H9 (cell line): ENCODE measurements at regions not wholly inside any gene's neighbourhood (a gene's known extent, or its start where the extent isn't known, plus 50 kb on each side); places are given as distances from the start of the nearest gene placed in this dataset.

Source experiments
- DNase-seq: peaks from one replicate; pipeline ENCODE4 v3.0.0-alpha.2; 2017
- H2AFZ ChIP-seq: one replicate; pipeline ENCODE4 v1.6.1; 2013; ENCODE audit warnings: mild to moderate bottlenecking, low read length, control low read depth, moderate library complexity
- H2AK5ac ChIP-seq: 2 replicates; pipeline ENCODE4 v1.6.1; 2013; ENCODE audit warnings: low read length, control low read depth, mixed read lengths; ENCODE audit not compliant: insufficient read length
- H2BK120ac ChIP-seq: one replicate; pipeline ENCODE4 v1.6.1; 2013; ENCODE audit warnings: low read depth, mild to moderate bottlenecking, low read length, control low read depth, inconsistent platforms; ENCODE audit not compliant: poor library complexity, severe bottlenecking
- H2BK12ac ChIP-seq: 2 replicates; pipeline ENCODE4 v1.6.1; 2013; ENCODE audit warnings: low read length, control low read depth, mixed read lengths, low read depth; ENCODE audit not compliant: insufficient read length
- H2BK15ac ChIP-seq: 2 replicates; pipeline ENCODE4 v1.6.1; 2013; ENCODE audit warnings: low read depth, low read length, control low read depth
- H2BK20ac ChIP-seq: one replicate; pipeline ENCODE4 v1.6.1; 2013; ENCODE audit warnings: low read depth, mild to moderate bottlenecking, low read length, control low read depth, inconsistent platforms; ENCODE audit not compliant: poor library complexity, severe bottlenecking
- H2BK5ac ChIP-seq: 2 replicates; pipeline ENCODE4 v1.6.1; 2013; ENCODE audit warnings: low read length, control low read depth, mixed read lengths; ENCODE audit not compliant: insufficient read length
- H3K14ac ChIP-seq: 2 replicates; pipeline ENCODE4 v1.6.1; 2013; ENCODE audit warnings: low read length, control low read depth; ENCODE audit not compliant: insufficient read depth
- H3K18ac ChIP-seq: 2 replicates; pipeline ENCODE4 v1.6.1; 2013; ENCODE audit warnings: low read depth, mild to moderate bottlenecking, mixed read lengths, low read length, control low read depth; ENCODE audit not compliant: insufficient read length
- H3K23ac ChIP-seq: 2 replicates; pipeline ENCODE4 v1.6.1; 2013; ENCODE audit warnings: low read length, control low read depth, mixed read lengths, low read depth; ENCODE audit not compliant: insufficient read length
- H3K23me2 ChIP-seq: 2 replicates; pipeline ENCODE4 v1.6.1; 2013; ENCODE audit warnings: low read depth, mild to moderate bottlenecking, mixed read lengths, low read length, control low read depth; ENCODE audit not compliant: insufficient read length, poor library complexity, severe bottlenecking
- H3K27ac ChIP-seq: 2 replicates; pipeline ENCODE4 v1.5.1; 2013; ENCODE audit warnings: low read length, control low read depth, mixed read lengths, low read depth; ENCODE audit not compliant: insufficient read length
- H3K27me3 ChIP-seq: 2 replicates; pipeline ENCODE4 v1.6.1; 2013; ENCODE audit warnings: low read length, control low read depth, inconsistent platforms; ENCODE audit not compliant: insufficient read depth
- H3K4ac ChIP-seq: 2 replicates; pipeline ENCODE4 v1.6.1; 2013; ENCODE audit warnings: low read depth, mild to moderate bottlenecking, control low read depth, inconsistent platforms, low read length, moderate library complexity
- H3K4me1 ChIP-seq: 2 replicates; pipeline ENCODE4 v1.6.1; 2013; ENCODE audit warnings: low read length, control low read depth, inconsistent platforms; ENCODE audit not compliant: insufficient read depth
- H3K4me2 ChIP-seq: 2 replicates; pipeline ENCODE4 v1.6.1; 2013; ENCODE audit warnings: low read length, control low read depth, mixed read lengths; ENCODE audit not compliant: insufficient read length, insufficient read depth
- H3K56ac ChIP-seq: 2 replicates; pipeline ENCODE4 v1.6.1; 2013; ENCODE audit warnings: low read depth, mild to moderate bottlenecking, mixed read lengths, low read length, control low read depth; ENCODE audit not compliant: insufficient read length
- H3K79me1 ChIP-seq: 2 replicates; pipeline ENCODE4 v1.6.1; 2013; ENCODE audit warnings: low read depth, mild to moderate bottlenecking, moderate library complexity, low read length, control low read depth, inconsistent platforms; ENCODE audit not compliant: insufficient read depth, poor library complexity, severe bottlenecking
- H3K79me2 ChIP-seq: 2 replicates; pipeline ENCODE4 v1.6.1; 2013; ENCODE audit warnings: low read length, control low read depth, inconsistent platforms; ENCODE audit not compliant: insufficient read depth
- H3K9ac ChIP-seq: 2 replicates; pipeline ENCODE4 v1.6.1; 2013; ENCODE audit warnings: low read length, control low read depth, mixed read lengths; ENCODE audit not compliant: insufficient read length; ENCODE audit errors: extremely low read depth
- H3K9me3 ChIP-seq: one replicate; pipeline ENCODE4 v1.6.1; 2013; ENCODE audit warnings: low read depth, low read length, inconsistent platforms; ENCODE audit not compliant: control insufficient read depth
- H3T11ph ChIP-seq: one replicate; pipeline ENCODE4 v1.6.1; 2013; ENCODE audit warnings: mild to moderate bottlenecking, low read length, control low read depth, inconsistent platforms
- H4K20me1 ChIP-seq: one replicate; pipeline ENCODE4 v1.6.1; 2013; ENCODE audit not compliant: control insufficient read depth, insufficient read length, insufficient read depth
- H4K5ac ChIP-seq: 2 replicates; pipeline ENCODE4 v1.6.1; 2013; ENCODE audit warnings: low read depth, mild to moderate bottlenecking, mixed read lengths, low read length, control low read depth; ENCODE audit not compliant: insufficient read length
- H4K8ac ChIP-seq: replicated peaks from 2 replicates; pipeline ENCODE4 v1.6.1; 2013; ENCODE audit warnings: low read length, control low read depth, mixed read lengths, low read depth; ENCODE audit not compliant: insufficient read length
- H4K91ac ChIP-seq: 2 replicates; pipeline ENCODE4 v1.6.1; 2013; ENCODE audit warnings: low read depth, mild to moderate bottlenecking, moderate library complexity, mixed read lengths, low read length, control low read depth; ENCODE audit not compliant: insufficient read length
- H3K27ac Mint-ChIP-seq, 3 experiments: 2 replicates in 2 of 3; 3 replicates in 1 of 3; pipeline ENCODE4 v1.8.0; 2020 to 2021; ENCODE audit warnings: mixed read lengths in 3 of 3, mild to moderate bottlenecking in 1 of 3, moderate library complexity in 1 of 3
- H3K27me3 Mint-ChIP-seq: 2 replicates; pipeline ENCODE4 v1.8.0; 2021; ENCODE audit warnings: low read depth, mild to moderate bottlenecking, moderate library complexity, mixed read lengths
- H3K36me3 Mint-ChIP-seq, 3 experiments: 2 replicates in 2 of 3; 3 replicates in 1 of 3; pipeline ENCODE4 v1.8.0; 2020 to 2021; ENCODE audit warnings: low read depth in 3 of 3, mixed read lengths in 3 of 3; ENCODE audit not compliant: insufficient read depth in 1 of 3
- H3K4me1 Mint-ChIP-seq, 2 experiments: 2 replicates each; pipeline ENCODE4 v1.8.0; 2020; ENCODE audit warnings: mixed read lengths in 2 of 2
- H3K4me3 Mint-ChIP-seq, 2 experiments: 2 replicates in 1 of 2; 3 replicates in 1 of 2; pipeline ENCODE4 v1.8.0; 2020 to 2021; ENCODE audit warnings: mild to moderate bottlenecking in 2 of 2, mixed read lengths in 2 of 2, moderate library complexity in 1 of 2
- H3K9me3 Mint-ChIP-seq, 2 experiments: 2 replicates in 1 of 2; 3 replicates in 1 of 2; pipeline ENCODE4 v1.8.0; 2020; ENCODE audit warnings: mild to moderate bottlenecking in 2 of 2, mixed read lengths in 2 of 2, moderate library complexity in 1 of 2
- CTCF ChIP-seq: fragments of 200-600 bp; sonication (generic); conservative IDR thresholded peaks from 3 replicates; pipeline ENCODE4 v1.8.0; 2021; ENCODE audit warnings: antibody characterized with exemption, mild to moderate bottlenecking
- WGBS: extraction: QIAGEN DNeasy Blood & Tissue Kit; methylation state at CpG from one replicate; pipeline ENCODE4 v1.1.7; 2013; ENCODE audit warnings: missing lambda C conversion rate, low lambda C conversion rate, mixed read lengths; ENCODE audit not compliant: insufficient read length; ENCODE audit errors: extremely low coverage; 5-methylcytosine and 5-hydroxymethylcytosine counted together

GRCh38 chrX:42466332-42467046 lies 311.5 kb downstream of the PPP1R2C start:
- Mint-ChIP-seq H3K4me3 (no peak overlapping the region), H3K27ac (no peak overlapping the region), H3K9me3 (peaks cover 0 to 39% of the 10 kb centered on the region in 2 experiments; a peak in 4 of 5 replicates), H3K4me1 (peaks cover 9 to 18% of the 10 kb centered on the region in 2 experiments), H3K36me3 (no peaks in the 10 kb centered on the region; a peak in 2 of 7 replicates), H3K27me3 (no peaks in the 10 kb centered on the region; the same call in 1 of the 2 replicates)
- DNase-seq, result no peak
- Histone ChIP-seq H3K23me2 (no peaks in the 10 kb centered on the region), H3K18ac (no peak overlapping the region), H3K27ac (no peak overlapping the region), H4K5ac (no peak overlapping the region), H3K79me2 (no peaks in the 10 kb centered on the region), H2BK5ac (no peak overlapping the region), H2BK12ac (no peak overlapping the region), H4K91ac (no peak overlapping the region), H3K23ac (no peak overlapping the region), H3K14ac (peak overlapping the region; percentile 57; the same call in 1 of the 2 replicates), H3K27me3 (no peaks in the 10 kb centered on the region), H2BK15ac (no peak overlapping the region), H4K20me1 (no peaks in the 10 kb centered on the region), H3T11ph (no peak overlapping the region), H3K9me3 (no peaks in the 10 kb centered on the region), H3K4ac (no peak overlapping the region), H2BK120ac (no peak overlapping the region), H3K56ac (no peak overlapping the region), H4K8ac (no peak overlapping the region), H2AFZ (no peak overlapping the region), H2AK5ac (no peak overlapping the region), H2BK20ac (no peak overlapping the region), H3K4me2 (no peak overlapping the region), H3K9ac (no peak overlapping the region), H3K79me1 (no peaks in the 10 kb centered on the region), H3K4me1 (no peaks in the 10 kb centered on the region)
- WGBS, result no CpG with 5 or more reads among the region's 4 CpGs
- no peak for TF ChIP-seq CTCF
